HT-29 (cell line): ENCODE measurements at regions not wholly inside any gene's neighbourhood (a gene's known extent, or its start where the extent isn't known, plus 50 kb on each side); places are given as distances from the start of the nearest gene placed in this dataset.

ENCODE experiments used
- DNase-seq: peaks from one replicate; pipeline ENCODE4 v3.0.0-alpha.2; 2015; ENCODE audit warnings: low spot score

GRCh38 chr9:16128003-16128402 is 575.2 kb downstream of the CCDC171 start:
- DNase-seq, result no peak

GRCh38 chr9:16131264-16131663 is 578.4 kb downstream of the CCDC171 start:
- DNase-seq, result peak; percentile 25

GRCh38 chr9:16132513-16132912 is 579.7 kb downstream of the CCDC171 start:
- no peak for DNase-seq

GRCh38 chr9:16133032-16133431 is 580.2 kb downstream of the CCDC171 start:
- DNase-seq, result no peak

GRCh38 chr9:16133556-16134227 is 580.8 kb downstream of the CCDC171 start:
- peak; percentile 68 for DNase-seq

GRCh38 chr9:16134351-16134750 is 581.5 kb downstream of the CCDC171 start:
- no peak for DNase-seq

GRCh38 chr9:16135968-16136367 is 583.1 kb downstream of the CCDC171 start:
- no peak for DNase-seq

GRCh38 chr9:16136451-16136850 is 583.6 kb downstream of the CCDC171 start:
- DNase-seq, result no peak

GRCh38 chr9:16136961-16137360 is 584.1 kb downstream of the CCDC171 start:
- DNase-seq, result no peak

- DNase-seq, result no peak
Observed at GRCh38 chr9:16138561-16139491, 586.0 kb downstream of the CCDC171 start.

- no peak for DNase-seq
Observed at GRCh38 chr9:16139774-16140173, 586.9 kb downstream of the CCDC171 start.

- DNase-seq, result no peak
Observed at GRCh38 chr9:16143310-16143709, 590.5 kb downstream of the CCDC171 start.

GRCh38 chr9:16143947-16144890 is 591.4 kb downstream of the CCDC171 start:
- no peak for DNase-seq

- no peak for DNase-seq
Observed at GRCh38 chr9:16145196-16145950, 592.5 kb downstream of the CCDC171 start.

- no peak for DNase-seq
Observed at GRCh38 chr9:16147726-16148125, 594.9 kb downstream of the CCDC171 start.

- DNase-seq, result no peak
Observed at GRCh38 chr9:16150501-16150900, 597.7 kb downstream of the CCDC171 start.

- no peak for DNase-seq
Observed at GRCh38 chr9:16150938-16151650, 598.3 kb downstream of the CCDC171 start.

GRCh38 chr9:16152276-16153101 is 599.6 kb downstream of the CCDC171 start:
- no peak for DNase-seq

- DNase-seq, result no peak
Observed at GRCh38 chr9:16153221-16153620, 600.4 kb downstream of the CCDC171 start.
